HG03064 (cell line): ENCODE measurements at regions not wholly inside any gene's neighbourhood (a gene's known extent, or its start where the extent isn't known, plus 50 kb on each side); places are given as distances from the start of the nearest gene placed in this dataset.

ENCODE experiments used
- ATAC-seq: cut with Tn5 transposase; IDR thresholded peaks from one replicate; pipeline ENCODE4 v1.9.1; 2021; ENCODE audit warnings: low read depth; ENCODE audit not compliant: unreplicated experiment

GRCh38 chr11:23022854-23023253 is 162.6 kb upstream of the CCDC179 start:
- ATAC-seq, result no peak

GRCh38 chr11:23023319-23023718 is 163.0 kb upstream of the CCDC179 start:
- ATAC-seq, result no peak

GRCh38 chr11:23041001-23041503 is 180.8 kb upstream of the CCDC179 start:
- no peak for ATAC-seq

- no peak for ATAC-seq
Measured at GRCh38 chr11:23058656-23059055, 198.4 kb upstream of the CCDC179 start.

GRCh38 chr11:23063276-23063675 is 203.0 kb upstream of the CCDC179 start:
- no peak for ATAC-seq

- ATAC-seq, result peak; percentile 74
Measured at GRCh38 chr11:23078289-23078971, 218.2 kb upstream of the CCDC179 start.

- peak; percentile 83 for ATAC-seq
Measured at GRCh38 chr11:23079382-23079813, 219.1 kb upstream of the CCDC179 start.

- no peak for ATAC-seq
Measured at GRCh38 chr11:23087407-23087806, 227.1 kb upstream of the CCDC179 start.

- ATAC-seq, result no peak
Measured at GRCh38 chr11:23090659-23091058, 230.4 kb upstream of the CCDC179 start.

GRCh38 chr11:23095650-23096189 is 235.4 kb upstream of the CCDC179 start:
- ATAC-seq, result no peak

- ATAC-seq, result peak; percentile 66
Measured at GRCh38 chr11:23097891-23098290, 237.6 kb upstream of the CCDC179 start.

- ATAC-seq, result no peak
Measured at GRCh38 chr11:23099256-23099655, 239.0 kb upstream of the CCDC179 start.

GRCh38 chr11:23100726-23101125 is 240.5 kb upstream of the CCDC179 start:
- ATAC-seq, result no peak

- ATAC-seq, result no peak
Measured at GRCh38 chr11:23103416-23103815, 243.1 kb upstream of the CCDC179 start.

- no peak for ATAC-seq
Measured at GRCh38 chr11:23111527-23111926, 251.3 kb upstream of the CCDC179 start.

- no peak for ATAC-seq
Measured at GRCh38 chr11:23112390-23112789, 252.1 kb upstream of the CCDC179 start.

- ATAC-seq, result no peak
Measured at GRCh38 chr11:23112987-23113886, 253.0 kb upstream of the CCDC179 start.

- ATAC-seq, result no peak
Measured at GRCh38 chr11:23113887-23114216, 253.6 kb upstream of the CCDC179 start.

GRCh38 chr11:23123753-23124152 is 263.5 kb upstream of the CCDC179 start:
- no peak for ATAC-seq

GRCh38 chr11:23124249-23124648 is 264.0 kb upstream of the CCDC179 start:
- no peak for ATAC-seq

GRCh38 chr11:23124996-23125395 is 264.7 kb upstream of the CCDC179 start:
- ATAC-seq, result no peak
